Mesodermal cell (in vitro differentiated cells): ENCODE measurements at regions not wholly inside any gene's neighbourhood (a gene's known extent, or its start where the extent isn't known, plus 50 kb on each side); places are given as distances from the start of the nearest gene placed in this dataset.

Experiments
- H3K27ac ChIP-seq: 2 replicates; pipeline ENCODE4 v1.7.0; 2013; ENCODE audit warnings: mild to moderate bottlenecking, low read depth, low read length, moderate library complexity; ENCODE audit not compliant: severe bottlenecking
- H3K36me3 ChIP-seq: 2 replicates; pipeline ENCODE4 v1.7.1; 2013; ENCODE audit warnings: mild to moderate bottlenecking, low read length, moderate library complexity; ENCODE audit not compliant: control insufficient read depth, insufficient read depth
- H3K4me1 ChIP-seq: one replicate; pipeline ENCODE4 v1.7.1; 2013; ENCODE audit warnings: mild to moderate bottlenecking, low read length; ENCODE audit not compliant: insufficient read depth, control insufficient read depth, poor library complexity, severe bottlenecking
- H3K4me3 ChIP-seq: 2 replicates; pipeline ENCODE4 v1.7.0; 2013; ENCODE audit warnings: low read length, control low read depth, mild to moderate bottlenecking; ENCODE audit not compliant: insufficient read depth, poor library complexity, severe bottlenecking; ENCODE audit errors: extremely low read depth
- H3K9me3 ChIP-seq: 2 replicates; pipeline ENCODE4 v1.7.1; 2013; ENCODE audit warnings: mild to moderate bottlenecking, low read length, moderate library complexity; ENCODE audit not compliant: control insufficient read depth
- WGBS, 2 experiments: methylation state at CpG; one replicate each; pipeline ENCODE4 v1.1.5; 2013; ENCODE audit warnings: missing lambda C conversion rate in 2 of 2; ENCODE audit not compliant: insufficient coverage in 2 of 2; 5-methylcytosine and 5-hydroxymethylcytosine counted together

DNA sequence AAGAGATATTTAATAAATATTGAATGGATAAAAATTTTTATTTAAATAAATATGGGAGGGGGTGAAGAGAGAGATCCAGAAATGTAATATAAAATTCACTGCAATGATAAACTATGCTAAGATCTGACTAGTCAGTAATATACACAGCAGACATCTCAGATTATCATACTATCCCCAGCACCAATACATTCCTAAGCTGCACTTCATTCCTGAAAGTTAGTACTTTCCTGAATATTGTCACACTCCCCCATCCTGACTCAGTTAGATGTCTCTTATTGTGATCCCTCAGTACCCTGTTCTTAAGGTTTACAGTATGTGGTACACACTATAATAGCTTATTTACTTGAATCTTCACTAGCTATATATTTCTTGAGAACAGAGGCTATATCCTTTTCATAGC, 88.3 kb upstream of the KCNQ5 start:
- no peaks in the 10 kb centered on the region for H3K9me3 ChIP-seq
- no peaks in the 10 kb centered on the region for H3K36me3 ChIP-seq
- peak overlapping the region; percentile 18 for H3K27ac ChIP-seq
- no peak overlapping the region for H3K4me3 ChIP-seq
- peaks cover 7% of the 10 kb centered on the region for H3K4me1 ChIP-seq

DNA sequence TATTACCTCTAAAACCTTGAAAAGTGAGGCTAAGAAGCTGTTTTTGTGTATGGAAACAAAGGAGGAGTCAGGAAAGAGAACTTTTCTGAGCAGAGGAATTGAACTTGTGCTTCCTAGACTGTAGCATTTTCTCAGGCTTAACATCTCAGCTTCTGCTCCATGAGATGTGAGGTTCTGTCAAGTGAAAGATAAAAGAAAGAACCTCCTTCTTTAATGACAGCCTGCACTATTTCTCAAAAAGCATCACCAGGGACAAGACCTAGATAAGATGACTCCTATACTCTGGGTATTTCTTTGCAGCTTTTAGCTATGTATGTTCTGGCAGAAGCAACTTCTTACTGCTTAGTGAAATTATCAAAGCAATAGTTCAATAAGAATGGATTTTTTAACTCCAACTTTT, 87.6 kb upstream of the KCNQ5 start:
- H3K27ac ChIP-seq = peak overlapping the region; percentile 18

DNA sequence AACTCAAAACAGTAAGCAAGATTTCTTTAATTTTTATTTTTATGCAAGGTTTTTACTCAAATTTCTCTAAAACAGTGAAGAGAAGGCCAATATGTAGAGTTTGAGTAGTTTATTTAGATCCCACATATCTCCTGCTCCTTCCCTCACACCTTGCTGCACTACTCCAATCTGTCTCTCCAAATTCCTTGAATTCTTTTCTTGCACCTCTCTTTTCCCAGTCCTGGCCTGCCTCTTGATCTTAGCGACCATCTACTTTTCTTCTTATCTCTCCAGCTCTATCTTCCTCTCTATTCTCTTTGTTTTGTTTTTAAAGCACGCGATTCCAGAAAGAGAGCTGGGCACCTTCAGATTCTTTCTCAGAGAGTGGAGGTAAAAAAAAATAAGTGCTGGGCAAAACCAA, 86.7 kb upstream of the KCNQ5 start:
- Histone ChIP-seq H3K27ac (no peak overlapping the region), H3K9me3 (no peaks in the 10 kb centered on the region), H3K4me3 (no peak overlapping the region), H3K4me1 (peaks cover 7% of the 10 kb centered on the region), H3K36me3 (no peaks in the 10 kb centered on the region)
- WGBS, 2 experiments = 20% methylated on average over 1 of the region's 3 CpGs; no CpG with 5 or more reads in 1 of the 2 experiments

More for the DNA sequence above, 87.6 kb upstream of the KCNQ5 start:
- no peak overlapping the region for H3K4me3 ChIP-seq
- H3K36me3 ChIP-seq = no peaks in the 10 kb centered on the region
- H3K4me1 ChIP-seq = peaks cover 7% of the 10 kb centered on the region
- no peaks in the 10 kb centered on the region for H3K9me3 ChIP-seq

DNA sequence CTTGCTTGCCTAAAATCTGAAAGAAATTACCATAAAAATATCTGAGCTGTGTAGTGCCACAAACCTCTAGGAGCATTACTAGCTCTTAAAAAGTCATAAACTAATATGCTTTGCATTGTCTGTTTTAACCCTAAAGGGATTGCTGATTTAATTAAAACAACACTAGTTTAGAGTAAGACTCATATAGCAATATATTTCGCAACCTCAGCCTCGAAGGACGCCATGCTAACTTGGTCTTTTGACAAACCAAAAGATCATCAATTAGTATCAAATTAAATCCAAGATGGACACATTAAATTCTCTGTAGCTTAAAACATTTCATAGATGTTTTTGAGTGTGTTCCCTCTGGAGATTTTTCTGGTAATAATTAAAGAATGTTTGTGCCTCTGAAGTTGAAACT, 74.8 kb upstream of the KCNQ5 start:
- H3K4me3 ChIP-seq = no peak overlapping the region
- 90 to 100% methylated on average over 1 to 2 of the region's 3 CpGs for WGBS, 2 experiments
- no peaks in the 10 kb centered on the region for H3K9me3 ChIP-seq
- H3K4me1 ChIP-seq = no peaks in the 10 kb centered on the region
- no peaks in the 10 kb centered on the region for H3K36me3 ChIP-seq
- H3K27ac ChIP-seq = no peak overlapping the region

DNA sequence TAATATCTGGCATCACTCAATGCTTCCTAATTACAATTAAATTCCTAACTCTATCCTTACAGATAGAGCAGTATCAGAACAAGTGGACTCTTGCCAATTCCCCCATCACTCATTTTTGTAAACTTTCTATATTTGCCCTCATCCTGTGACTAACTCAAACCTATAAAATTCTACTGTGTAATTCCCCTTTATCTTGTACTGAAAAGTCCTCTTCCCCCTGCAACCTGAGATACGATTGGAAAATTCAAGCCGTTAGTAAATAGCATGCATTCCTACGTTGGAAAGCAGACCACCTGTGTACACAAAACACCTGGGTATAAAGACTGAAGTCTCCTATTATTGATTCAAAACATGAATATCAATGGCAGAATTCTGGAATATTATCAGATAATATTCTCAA, 70.4 kb upstream of the KCNQ5 start:
- H3K36me3 ChIP-seq = no peaks in the 10 kb centered on the region
- H3K4me3 ChIP-seq = no peak overlapping the region
- H3K4me1 ChIP-seq = peaks cover 17% of the 10 kb centered on the region
- H3K27ac ChIP-seq = no peak overlapping the region
- no peaks in the 10 kb centered on the region for H3K9me3 ChIP-seq
- 87% methylated on average over 3 of the region's 3 CpGs; no CpG with 5 or more reads in 1 of the 2 experiments for WGBS, 2 experiments

DNA sequence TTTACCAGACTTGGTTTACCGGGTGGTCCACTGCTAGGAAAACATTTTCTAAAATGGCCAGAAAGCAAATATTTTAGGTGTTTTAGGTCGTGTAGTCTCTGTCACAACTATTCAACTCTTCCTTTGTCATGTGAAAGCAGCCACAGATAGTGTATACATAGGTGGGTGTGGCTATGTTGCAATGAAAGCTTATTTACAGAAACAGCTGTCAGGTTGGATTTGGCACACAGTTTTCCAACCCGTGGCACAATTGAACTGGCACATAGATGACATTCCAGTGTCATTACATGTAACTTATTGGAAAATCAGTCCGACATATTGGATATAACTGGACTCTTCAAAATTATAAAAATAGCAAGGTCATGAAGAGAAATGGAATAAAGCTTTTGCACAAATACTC, 68.9 kb upstream of the KCNQ5 start:
- H3K9me3 ChIP-seq = no peaks in the 10 kb centered on the region
- H3K27ac ChIP-seq = no peak overlapping the region
- H3K4me1 ChIP-seq = peaks cover 17% of the 10 kb centered on the region
- H3K36me3 ChIP-seq = no peaks in the 10 kb centered on the region
- WGBS, 2 experiments = 70 to 86% methylated on average over 1 to 2 of the region's 4 CpGs
- no peak overlapping the region for H3K4me3 ChIP-seq

DNA sequence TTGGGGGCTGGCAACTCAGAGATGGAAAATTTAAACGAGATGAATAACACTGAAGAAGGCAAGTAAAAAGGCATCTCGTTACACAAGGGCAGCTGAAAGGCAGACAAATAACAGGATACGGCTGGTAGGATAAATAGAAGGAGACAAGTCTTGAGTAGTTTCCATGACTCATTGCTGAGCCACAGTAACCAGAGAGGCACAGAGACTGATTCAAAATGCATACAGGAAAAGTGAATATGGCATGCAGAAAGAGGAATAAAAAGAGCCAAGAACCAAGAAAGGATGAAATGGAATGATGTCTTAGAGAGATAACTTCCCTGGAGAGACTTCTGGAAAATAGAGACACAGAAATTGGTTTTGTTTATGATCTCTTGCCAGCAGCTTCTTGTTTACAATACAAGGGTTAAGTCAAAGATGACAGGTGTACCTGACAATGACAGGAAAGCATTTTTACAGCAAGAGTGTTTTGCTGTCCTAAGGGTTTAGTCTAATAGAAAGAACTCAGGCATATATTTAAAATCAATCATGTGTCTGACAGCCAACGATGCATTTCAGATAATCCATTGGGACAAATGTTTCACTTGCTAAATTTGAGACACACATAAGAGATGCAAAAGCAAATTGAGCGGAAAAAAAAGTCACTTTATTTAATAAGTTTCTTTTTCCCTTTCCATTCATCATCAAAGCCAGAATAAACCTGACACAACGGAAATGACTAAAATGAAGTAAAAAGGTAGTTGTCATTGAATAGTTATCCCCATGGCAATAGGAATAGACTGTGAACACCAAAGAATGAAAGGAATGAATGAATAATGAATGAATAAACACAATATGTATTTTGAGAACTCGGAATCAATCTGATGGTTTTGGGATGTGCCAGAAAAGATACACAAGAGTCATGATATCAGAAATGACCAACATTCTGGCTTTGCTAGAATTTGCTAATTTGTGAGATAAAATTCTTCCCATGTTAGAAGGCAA, 68.0 kb upstream of the KCNQ5 start:
- Histone ChIP-seq H3K4me3 (no peak overlapping the region), H3K27ac (peak overlapping the region; percentile 74)
- 50 to 58% methylated on average over 5 of the region's 7 CpGs for WGBS, 2 experiments

DNA sequence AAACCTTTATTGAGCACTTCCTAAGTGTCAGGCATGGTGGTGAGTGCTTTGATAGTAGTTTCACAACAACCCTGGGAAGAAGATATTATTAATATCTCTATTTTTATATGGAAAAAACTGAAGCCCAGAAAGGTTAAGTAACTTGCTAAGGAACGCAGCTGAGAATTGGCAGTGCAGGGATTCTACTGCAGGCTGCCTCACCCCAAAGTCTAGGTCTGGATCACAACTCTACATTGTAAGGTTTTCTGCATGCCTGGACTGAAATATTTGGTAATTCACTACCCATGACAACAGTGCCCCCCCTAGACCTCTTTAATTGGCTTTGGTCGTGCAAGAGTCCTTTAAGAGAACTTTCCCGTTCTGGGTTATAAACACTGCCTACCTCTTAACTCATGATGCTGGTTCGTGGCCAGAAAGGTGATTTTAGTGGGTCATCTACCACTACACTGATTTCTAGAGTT, 67.1 kb upstream of the KCNQ5 start:
- H3K27ac ChIP-seq = no peak overlapping the region
- WGBS, 2 experiments = 77 to 100% methylated on average over 2 to 3 of the region's 4 CpGs
- H3K36me3 ChIP-seq = no peaks in the 10 kb centered on the region
- H3K9me3 ChIP-seq = no peaks in the 10 kb centered on the region
- H3K4me3 ChIP-seq = no peak overlapping the region
- H3K4me1 ChIP-seq = peaks cover 17% of the 10 kb centered on the region

More for the DNA sequence above, 68.0 kb upstream of the KCNQ5 start:
- H3K36me3 ChIP-seq = no peaks in the 10 kb centered on the region
- no peaks in the 10 kb centered on the region for H3K9me3 ChIP-seq
- H3K4me1 ChIP-seq = peaks cover 17% of the 10 kb centered on the region

DNA sequence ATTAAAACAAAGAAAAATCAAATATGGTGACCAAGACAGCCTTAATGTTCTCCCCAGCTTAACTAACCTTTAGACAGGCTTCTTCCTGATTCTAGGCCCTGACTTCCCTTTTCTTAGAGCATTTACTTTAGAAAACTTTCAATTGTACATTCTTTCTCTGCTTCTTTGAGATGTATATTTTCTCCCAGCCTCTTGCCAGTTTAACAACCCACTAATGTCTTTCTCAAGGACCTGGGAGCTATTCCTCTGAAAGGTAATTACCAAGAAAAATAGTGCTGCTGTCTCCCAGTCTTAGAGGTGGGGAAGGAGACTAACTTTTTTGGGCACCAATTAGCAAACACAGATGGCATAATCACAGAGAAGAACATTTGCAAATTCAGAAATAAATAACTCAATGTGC, 62.8 kb upstream of the KCNQ5 start:
- Histone ChIP-seq H3K9me3 (no peaks in the 10 kb centered on the region), H3K4me3 (no peak overlapping the region), H3K4me1 (peaks cover 6% of the 10 kb centered on the region), H3K36me3 (no peaks in the 10 kb centered on the region), H3K27ac (no peak overlapping the region)

DNA sequence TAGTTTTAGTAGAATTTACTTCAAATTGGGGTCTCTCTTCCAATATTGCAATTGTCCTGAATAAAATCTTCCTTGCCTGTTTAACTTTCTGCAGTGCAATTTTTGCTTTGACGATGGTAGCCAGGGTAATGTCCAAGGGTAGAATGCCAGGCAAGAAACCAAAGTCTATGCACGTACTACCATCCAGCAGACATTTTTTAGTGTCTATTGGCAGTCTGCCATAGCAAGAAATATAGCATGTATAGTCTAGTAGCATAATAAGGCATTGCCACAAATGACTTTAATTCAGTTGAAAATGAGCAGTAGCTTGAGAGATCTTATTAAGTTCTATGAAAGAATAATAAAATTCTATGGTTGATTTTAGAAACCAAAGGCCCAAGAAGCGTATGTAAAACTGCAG, 62.3 kb upstream of the KCNQ5 start:
- Histone ChIP-seq H3K4me1 (peaks cover under 1% of the 10 kb centered on the region), H3K9me3 (no peaks in the 10 kb centered on the region), H3K4me3 (no peak overlapping the region), H3K27ac (no peak overlapping the region), H3K36me3 (no peaks in the 10 kb centered on the region)
- 92 to 100% methylated on average over 2 of the region's 3 CpGs for WGBS, 2 experiments
